OCI-LY3 (cell line): ENCODE measurements at regions not wholly inside any gene's neighbourhood (a gene's known extent, or its start where the extent isn't known, plus 50 kb on each side); places are given as distances from the start of the nearest gene placed in this dataset.

Experiments used
- H2AFZ ChIP-seq: fragments of 200-600, 300-600 bp; shearing (Covaris generic); 2 replicates; pipeline ENCODE4 v1.6.0; 2014; ENCODE audit warnings: antibody characterized with exemption, low read depth, low read length
- H3K27ac ChIP-seq: fragments of 200-600, 300-600 bp; sonication (generic); 2 replicates; pipeline ENCODE4 v1.5.1; 2014; ENCODE audit warnings: mild to moderate bottlenecking, low read length, moderate library complexity, mixed read lengths
- H3K27me3 ChIP-seq: fragments of 200-600, 300-600 bp; sonication (generic); 2 replicates; pipeline ENCODE4 v1.6.1; 2014; ENCODE audit warnings: low read depth, low read length, mixed read lengths
- H3K36me3 ChIP-seq: fragments of 200-600, 300-600 bp; sonication (generic); replicated peaks from 2 replicates; pipeline ENCODE3; 2014; ENCODE audit warnings: low read depth, low read length, mixed read lengths
- H3K4me1 ChIP-seq: fragments of 300-600, 200-600 bp; sonication (generic); 2 replicates; pipeline ENCODE4 v1.6.1; 2014; ENCODE audit warnings: low read length, mixed read lengths
- H3K4me2 ChIP-seq: fragments of 200-600, 300-600 bp; sonication (generic); 2 replicates; pipeline ENCODE4 v1.6.1; 2014; ENCODE audit warnings: low read length, mixed read lengths
- H3K4me3 ChIP-seq: fragments of 300-600, 200-600 bp; sonication (generic); 2 replicates; pipeline ENCODE4 v1.5.1; 2014; ENCODE audit warnings: antibody characterized with exemption, mild to moderate bottlenecking, low read length, moderate library complexity
- H3K79me2 ChIP-seq: fragments of 300-600, 200-600 bp; shearing (Covaris generic); 2 replicates; pipeline ENCODE4 v1.6.1; 2014; ENCODE audit warnings: mild to moderate bottlenecking, low read length, mixed read lengths
- H3K9ac ChIP-seq: fragments of 300-600, 200-600 bp; shearing (Covaris generic); 2 replicates; pipeline ENCODE4 v1.6.0; 2014; ENCODE audit warnings: mild to moderate bottlenecking, low read length, moderate library complexity
- H3K9me3 ChIP-seq: fragments of 200-600, 300-600 bp; shearing (Covaris generic); 2 replicates; pipeline ENCODE4 v1.6.1; 2014; ENCODE audit warnings: low read length, mixed read lengths; ENCODE audit not compliant: insufficient read depth
- H4K20me1 ChIP-seq: fragments of 200-600, 300-600 bp; sonication (generic); 2 replicates; pipeline ENCODE4 v1.6.1; 2016; ENCODE audit warnings: low read length, mixed read lengths; ENCODE audit not compliant: insufficient read depth
- EZH2phosphoT487 ChIP-seq: fragments of 200-600 bp; shearing (Covaris generic); IDR thresholded peaks from 2 replicates; pipeline ENCODE4 v1.6.1; 2018; ENCODE audit warnings: antibody characterized with exemption, mixed run types, low read depth
- TF ChIP-seq, protein P1 (sequence below): fragments of 200-600, 300-600 bp; sonication (generic); IDR thresholded peaks from 2 replicates; pipeline ENCODE4 v1.5.1; 2014; ENCODE audit warnings: antibody characterized with exemption, low read length, low read depth

DNA sequence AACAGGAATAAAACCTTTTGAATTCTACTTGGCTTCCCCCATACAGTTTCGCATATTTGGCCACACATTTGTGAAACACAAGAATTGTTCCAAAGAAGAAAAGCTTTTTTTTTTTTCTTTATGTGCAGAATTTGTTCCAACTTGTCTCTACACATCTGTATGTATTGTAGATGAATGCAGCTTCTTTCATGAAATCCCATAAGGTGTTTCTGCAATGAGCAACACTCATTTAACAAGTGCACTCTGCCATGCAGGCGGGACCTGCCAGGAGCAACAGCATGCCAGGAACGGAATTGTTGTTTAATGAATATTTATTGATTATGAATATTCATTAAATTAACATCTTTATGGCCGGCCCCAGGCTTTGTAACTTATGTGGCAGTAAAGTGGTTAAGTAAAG lies 1075.0 kb downstream of the TTLL7 start:
- H3K4me1 ChIP-seq: peaks cover 20% of the 10 kb centered on the region
- no peak overlapping the region for H3K27ac ChIP-seq
- no peak overlapping the region for H3K4me2 ChIP-seq
- H2AFZ ChIP-seq: no peak overlapping the region
- TF ChIP-seq, protein P1, sequence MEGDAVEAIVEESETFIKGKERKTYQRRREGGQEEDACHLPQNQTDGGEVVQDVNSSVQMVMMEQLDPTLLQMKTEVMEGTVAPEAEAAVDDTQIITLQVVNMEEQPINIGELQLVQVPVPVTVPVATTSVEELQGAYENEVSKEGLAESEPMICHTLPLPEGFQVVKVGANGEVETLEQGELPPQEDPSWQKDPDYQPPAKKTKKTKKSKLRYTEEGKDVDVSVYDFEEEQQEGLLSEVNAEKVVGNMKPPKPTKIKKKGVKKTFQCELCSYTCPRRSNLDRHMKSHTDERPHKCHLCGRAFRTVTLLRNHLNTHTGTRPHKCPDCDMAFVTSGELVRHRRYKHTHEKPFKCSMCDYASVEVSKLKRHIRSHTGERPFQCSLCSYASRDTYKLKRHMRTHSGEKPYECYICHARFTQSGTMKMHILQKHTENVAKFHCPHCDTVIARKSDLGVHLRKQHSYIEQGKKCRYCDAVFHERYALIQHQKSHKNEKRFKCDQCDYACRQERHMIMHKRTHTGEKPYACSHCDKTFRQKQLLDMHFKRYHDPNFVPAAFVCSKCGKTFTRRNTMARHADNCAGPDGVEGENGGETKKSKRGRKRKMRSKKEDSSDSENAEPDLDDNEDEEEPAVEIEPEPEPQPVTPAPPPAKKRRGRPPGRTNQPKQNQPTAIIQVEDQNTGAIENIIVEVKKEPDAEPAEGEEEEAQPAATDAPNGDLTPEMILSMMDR: no peak
- TF ChIP-seq EZH2phosphoT487: no peak
- H3K9ac ChIP-seq: no peak overlapping the region
- no peak overlapping the region for H3K4me3 ChIP-seq
- no peaks in the 10 kb centered on the region for H3K36me3 ChIP-seq
- no peaks in the 10 kb centered on the region for H3K79me2 ChIP-seq
- no peaks in the 10 kb centered on the region for H4K20me1 ChIP-seq
- H3K9me3 ChIP-seq: no peaks in the 10 kb centered on the region
- H3K27me3 ChIP-seq: no peaks in the 10 kb centered on the region

DNA sequence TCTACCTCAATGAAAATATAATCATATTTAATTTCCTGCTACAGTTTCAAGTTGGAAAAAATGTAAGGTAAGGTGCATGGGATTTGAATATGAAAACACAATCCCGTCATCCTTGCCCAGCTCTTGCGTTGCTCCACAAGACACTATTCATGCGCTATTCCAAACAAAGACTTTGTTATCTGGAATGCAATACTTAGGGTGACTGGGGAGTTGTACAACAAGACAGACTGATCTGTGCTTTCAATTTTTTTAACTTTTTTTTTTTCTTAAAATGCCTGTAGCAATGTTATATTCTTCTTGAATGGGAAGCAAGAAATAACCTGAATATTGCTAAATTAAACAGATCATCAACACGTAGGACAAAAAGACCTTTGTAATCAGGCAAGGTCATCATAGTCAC lies 1077.2 kb downstream of the TTLL7 start:
- Histone ChIP-seq H3K36me3 (no peaks in the 10 kb centered on the region), H3K9ac (no peak overlapping the region), H3K9me3 (no peaks in the 10 kb centered on the region), H3K27me3 (no peaks in the 10 kb centered on the region), H3K27ac (no peak overlapping the region), H3K4me1 (peaks cover 20% of the 10 kb centered on the region), H3K4me3 (no peak overlapping the region), H4K20me1 (no peaks in the 10 kb centered on the region), H2AFZ (no peak overlapping the region), H3K4me2 (no peak overlapping the region), H3K79me2 (no peaks in the 10 kb centered on the region)
- TF ChIP-seq, protein P1: no peak
- TF ChIP-seq EZH2phosphoT487: no peak

DNA sequence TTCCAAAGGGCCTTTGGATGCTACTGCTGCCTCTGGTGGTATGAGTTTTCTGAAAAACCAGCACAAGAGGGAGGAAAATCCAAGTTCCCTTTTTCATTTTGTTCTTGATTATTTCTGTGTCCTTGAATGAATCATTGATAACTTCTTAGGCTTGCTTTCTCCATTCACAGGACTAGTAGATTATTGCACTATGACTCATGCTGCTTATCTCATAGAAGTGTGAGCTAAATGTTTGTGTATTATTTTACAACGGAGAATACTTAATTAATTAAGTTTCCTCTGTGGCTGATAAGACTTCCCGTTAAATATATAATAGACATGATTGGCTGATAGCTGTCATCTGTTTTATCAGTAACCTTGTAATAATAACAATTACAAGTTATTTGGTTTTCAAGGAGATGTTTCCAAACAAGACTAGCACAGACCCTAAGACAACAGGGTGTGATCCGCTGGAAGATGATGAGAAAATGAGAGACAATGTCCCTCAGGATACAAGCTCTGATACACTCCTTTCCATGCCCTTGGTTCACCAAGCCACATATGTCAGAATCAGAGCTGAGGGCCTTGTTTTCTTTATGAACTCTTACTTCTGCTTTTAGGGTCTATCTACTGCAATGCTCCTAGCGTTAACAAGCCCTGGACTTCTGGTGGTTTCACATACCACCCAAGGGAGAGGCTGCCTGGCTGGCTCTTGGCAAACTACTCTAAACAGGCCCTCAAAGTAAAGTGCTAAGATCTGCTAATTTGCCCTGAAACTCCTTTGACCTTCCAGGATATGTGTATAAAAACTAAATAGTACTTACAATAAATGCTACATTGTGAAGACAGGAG lies 1078.3 kb downstream of the TTLL7 start:
- peak overlapping the region; percentile 77 for H3K4me2 ChIP-seq
- H3K27ac ChIP-seq: peak overlapping the region; percentile 45
- no peak overlapping the region for H3K9ac ChIP-seq
- no peak overlapping the region for H2AFZ ChIP-seq
- H3K36me3 ChIP-seq: no peaks in the 10 kb centered on the region
- no peaks in the 10 kb centered on the region for H4K20me1 ChIP-seq
- H3K4me3 ChIP-seq: peak overlapping the region; percentile 51
- no peaks in the 10 kb centered on the region for H3K27me3 ChIP-seq
- TF ChIP-seq, protein P1: no peak
- no peak for TF ChIP-seq EZH2phosphoT487
- H3K79me2 ChIP-seq: no peaks in the 10 kb centered on the region
- H3K9me3 ChIP-seq: no peaks in the 10 kb centered on the region
- peaks cover 20% of the 10 kb centered on the region for H3K4me1 ChIP-seq

DNA sequence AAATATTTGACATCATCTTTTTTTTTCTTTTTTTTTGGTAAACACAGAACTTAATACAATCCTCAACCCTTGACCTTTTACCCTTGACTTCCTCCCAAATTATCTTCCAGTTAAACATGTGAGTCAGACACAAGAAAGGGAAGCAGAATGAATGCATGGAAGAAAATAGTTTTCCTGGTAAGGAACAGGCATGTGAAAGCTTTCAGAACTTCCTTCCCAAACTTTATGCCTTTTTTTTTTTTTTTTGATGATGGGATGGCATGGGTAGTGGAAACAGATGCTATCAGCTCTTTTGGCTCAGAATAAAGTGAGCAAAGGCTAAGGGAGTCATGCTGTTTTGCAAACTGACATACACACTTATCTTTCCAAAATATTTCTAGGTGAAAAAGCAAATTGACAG lies 1079.1 kb downstream of the TTLL7 start:
- peak overlapping the region; percentile 77 for H3K4me2 ChIP-seq

More for the DNA sequence above, 1079.1 kb downstream of the TTLL7 start:
- Histone ChIP-seq H4K20me1 (no peaks in the 10 kb centered on the region), H3K4me3 (no peak overlapping the region), H3K27ac (no peak overlapping the region), H3K9ac (no peak overlapping the region), H3K9me3 (no peaks in the 10 kb centered on the region), H2AFZ (no peak overlapping the region), H3K4me1 (peaks cover 20% of the 10 kb centered on the region), H3K79me2 (no peaks in the 10 kb centered on the region), H3K36me3 (no peaks in the 10 kb centered on the region), H3K27me3 (no peaks in the 10 kb centered on the region)
- TF ChIP-seq EZH2phosphoT487: no peak
- TF ChIP-seq, protein P1: no peak
